ENCODE measurements at regions not wholly inside any gene's neighbourhood (a gene's known extent, or its start where the extent isn't known, plus 50 kb on each side); places are given as distances from the start of the nearest gene placed in this dataset.

GRCh38 chr11:82250047-82250446 lies 483.6 kb downstream of the FAM181B start:
- Histone ChIP-seq H3K9me3 (ENCODE audit: control insufficient read depth, low read depth, low read length) (no peaks in the 10 kb centered on the region), H2BK5ac (ENCODE audit: insufficient read length, low read length) (no peak overlapping the region), H2BK15ac (ENCODE audit: low read depth, low read length) (no peak overlapping the region), H4K5ac (ENCODE audit: insufficient read length, low read depth, low read length) (no peak overlapping the region), H3K79me2 (ENCODE audit: insufficient read depth, low read length) (no peaks in the 10 kb centered on the region), H3K9ac (ENCODE audit: extremely low read depth, insufficient read length, low read length) (no peak overlapping the region), H2AK5ac (ENCODE audit: insufficient read length, low read length) (no peak overlapping the region), H3K4me1 (ENCODE audit: insufficient read depth, low read length) (no peaks in the 10 kb centered on the region), H3K79me1 (ENCODE audit: insufficient read depth, low read depth, low read length, poor library complexity, severe bottlenecking) (no peaks in the 10 kb centered on the region), H3K27me3 (ENCODE audit: insufficient read depth, low read length) (no peaks in the 10 kb centered on the region), H3K27ac (ENCODE audit: insufficient read length, low read depth, low read length) (no peak overlapping the region), H3K4me2 (ENCODE audit: insufficient read depth, insufficient read length, low read length) (no peak overlapping the region), H4K20me1 (ENCODE audit: control insufficient read depth, insufficient read depth, insufficient read length) (no peaks in the 10 kb centered on the region), H3T11ph (ENCODE audit: low read length) (no peak overlapping the region), H2BK20ac (ENCODE audit: low read depth, low read length, poor library complexity, severe bottlenecking) (no peak overlapping the region), H3K18ac (ENCODE audit: insufficient read length, low read depth, low read length) (no peak overlapping the region), H3K23me2 (ENCODE audit: insufficient read length, low read depth, low read length, poor library complexity, severe bottlenecking) (no peaks in the 10 kb centered on the region), H2AFZ (ENCODE audit: low read length) (no peak overlapping the region), H2BK120ac (ENCODE audit: low read depth, low read length, poor library complexity, severe bottlenecking) (no peak overlapping the region), H3K14ac (ENCODE audit: insufficient read depth, low read length) (no peak overlapping the region), H3K23ac (ENCODE audit: insufficient read length, low read depth, low read length) (no peak overlapping the region), H3K56ac (ENCODE audit: insufficient read length, low read depth, low read length) (no peak overlapping the region), H4K8ac (replicated peaks; ENCODE audit: insufficient read length, low read depth, low read length) (no peak overlapping the region), H2BK12ac (ENCODE audit: insufficient read length, low read depth, low read length) (no peak overlapping the region), H3K4ac (ENCODE audit: low read depth, low read length) (no peak overlapping the region), H4K91ac (ENCODE audit: insufficient read length, low read depth, low read length) (no peak overlapping the region)
- no CpG with 5 or more reads among the region's 2 CpGs for WGBS (ENCODE audit: extremely low coverage, insufficient read length, low lambda C conversion rate)
- no peak overlapping the region for H3K4me3 Mint-ChIP-seq
- no peaks in the 10 kb centered on the region for H3K4me1 Mint-ChIP-seq
- TF ChIP-seq CTCF (conservative IDR thresholded peaks at IDR 0.05) = no peak
- H3K36me3 Mint-ChIP-seq (ENCODE audit: insufficient read depth in 1 of 3, low read depth in 3 of 3) = no peaks in the 10 kb centered on the region
- H3K27me3 Mint-ChIP-seq (ENCODE audit: low read depth) = no peaks in the 10 kb centered on the region
- H3K9me3 Mint-ChIP-seq = no peaks in the 10 kb centered on the region
- no peak overlapping the region for H3K27ac Mint-ChIP-seq
- no peak for DNase-seq

Measured in H9 (cell line).